Fibroblast of mammary gland (primary cell): ENCODE measurements at regions not wholly inside any gene's neighbourhood (a gene's known extent, or its start where the extent isn't known, plus 50 kb on each side); places are given as distances from the start of the nearest gene placed in this dataset.
A peak's percentile ranks its signal among the peaks of the same experiment; 100 is the strongest.

ENCODE experiments used
- DNase-seq: peaks from one replicate; pipeline ENCODE4 v3.0.0-alpha.2; 2010; ENCODE audit warnings: low read depth
- H3K4me3 ChIP-seq: 2 replicates; pipeline ENCODE4 v1.5.1; 2011; ENCODE audit warnings: low read depth, mild to moderate bottlenecking, low read length, moderate library complexity; ENCODE audit not compliant: control insufficient read depth
- CTCF ChIP-seq: conservative IDR thresholded peaks from 2 replicates; pipeline ENCODE4 v1.5.1; 2011; ENCODE audit warnings: low read depth, low read length, inconsistent platforms; ENCODE audit not compliant: control insufficient read depth, insufficient read depth

GRCh38 chr1:228997721-228998144 lies 262.5 kb downstream of the RHOU start:
- TF ChIP-seq CTCF: no peak
- H3K4me3 ChIP-seq: no peak overlapping the region
- DNase-seq: no peak

GRCh38 chr1:228998179-228998578 lies 262.9 kb downstream of the RHOU start:
- DNase-seq: peak; percentile 8
- no peak overlapping the region for H3K4me3 ChIP-seq
- TF ChIP-seq CTCF: no peak

- DNase-seq: no peak
- TF ChIP-seq CTCF: no peak
These were observed 264.3 kb downstream of the RHOU start for GRCh38 chr1:228999446-229000170.

GRCh38 chr1:229000187-229000586 lies 264.9 kb downstream of the RHOU start:
- TF ChIP-seq CTCF: no peak
- DNase-seq: no peak
- no peak overlapping the region for H3K4me3 ChIP-seq

More at GRCh38 chr1:228999446-229000170, 264.3 kb downstream of the RHOU start:
- no peak overlapping the region for H3K4me3 ChIP-seq

GRCh38 chr1:229001467-229002011 lies 266.3 kb downstream of the RHOU start:
- no peak for DNase-seq
- no peak for TF ChIP-seq CTCF
- H3K4me3 ChIP-seq: no peak overlapping the region

- no peak overlapping the region for H3K4me3 ChIP-seq
- no peak for DNase-seq
- no peak for TF ChIP-seq CTCF
These were observed 266.8 kb downstream of the RHOU start for GRCh38 chr1:229002037-229002436.

GRCh38 chr1:229002451-229002960 lies 267.2 kb downstream of the RHOU start:
- no peak for DNase-seq
- no peak for TF ChIP-seq CTCF
- no peak overlapping the region for H3K4me3 ChIP-seq
